HEK293T (cell line): ENCODE measurements at regions not wholly inside any gene's neighbourhood (a gene's known extent, or its start where the extent isn't known, plus 50 kb on each side); places are given as distances from the start of the nearest gene placed in this dataset.
A peak's percentile ranks its signal among the peaks of the same experiment; 100 is the strongest.
"Not testable (repeated sequence)": the region's sequence is repeated elsewhere in the genome, so short reads cannot be mapped to it uniquely, and the experiment has no call there.

ENCODE experiments used
- CTCF ChIA-PET: fragments of 350-600 bp; formaldehyde crosslinking; extraction: SDS; loops from one replicate; lab custom pipeline; 2021; ENCODE audit warnings: antibody characterized with exemption, inconsistent platforms; lab: Yijun Ruan, JAX
- POLR2A ChIA-PET: fragments of 350-600 bp; formaldehyde crosslinking; extraction: SDS; loops from one replicate; lab custom pipeline; 2020; ENCODE audit warnings: antibody characterized with exemption, inconsistent platforms; lab: Yijun Ruan, JAX
- DNase-seq: peaks from one replicate; pipeline ENCODE4 v3.0.0; 2012; ENCODE audit warnings: mixed read lengths; ENCODE audit errors: extremely low spot score
- ARNT ChIP-seq: fragments of 450-650 bp; IDR thresholded peaks from 2 replicates; pipeline ENCODE4 v1.6.1; 2017; ENCODE audit warnings: mild to moderate bottlenecking
- BHLHE40 ChIP-seq: fragments of 450-650 bp; IDR thresholded peaks from 2 replicates; pipeline ENCODE4 v1.6.1; 2016; ENCODE audit warnings: mild to moderate bottlenecking, moderate library complexity, borderline replicate concordance
- CTBP1 ChIP-seq: fragments of 450-650 bp; IDR thresholded peaks from 2 replicates; pipeline ENCODE4 v1.6.1; 2016; ENCODE audit warnings: borderline replicate concordance
- ELF4 ChIP-seq: fragments of 450-650 bp; IDR thresholded peaks from 2 replicates; pipeline ENCODE4 v1.6.1; 2017; ENCODE audit warnings: antibody characterized with exemption
- FOXA1 ChIP-seq: fragments of 450-650 bp; IDR thresholded peaks from 2 replicates; pipeline ENCODE4 v1.6.1; 2016; ENCODE audit warnings: mild to moderate bottlenecking
- FOXK2 ChIP-seq: fragments of 450-650 bp; IDR thresholded peaks from 2 replicates; pipeline ENCODE4 v1.6.1; 2016; ENCODE audit warnings: mild to moderate bottlenecking
- FOXM1 ChIP-seq: fragments of 450-650 bp; IDR thresholded peaks from 2 replicates; pipeline ENCODE4 v1.6.1; 2017; ENCODE audit warnings: mild to moderate bottlenecking, borderline replicate concordance
- HDGF ChIP-seq: fragments of 450-650 bp; IDR thresholded peaks from 2 replicates; pipeline ENCODE4 v1.6.1; 2017; ENCODE audit warnings: antibody characterized with exemption, borderline replicate concordance
- L3MBTL2 ChIP-seq: fragments of 450-650 bp; conservative IDR thresholded peaks from 2 replicates; pipeline ENCODE4 v1.6.1; 2016; ENCODE audit warnings: mild to moderate bottlenecking
- LEF1 ChIP-seq: fragments of 450-650 bp; IDR thresholded peaks from 2 replicates; pipeline ENCODE4 v1.6.1; 2017; ENCODE audit warnings: mild to moderate bottlenecking, borderline replicate concordance
- NFRKB ChIP-seq: fragments of 450-650 bp; IDR thresholded peaks from 2 replicates; pipeline ENCODE4 v1.6.1; 2016; ENCODE audit warnings: mild to moderate bottlenecking, moderate library complexity
- PKNOX1 ChIP-seq: fragments of 450-650 bp; IDR thresholded peaks from 2 replicates; pipeline ENCODE4 v1.6.1; 2016
- SP1 ChIP-seq: fragments of 450-650 bp; IDR thresholded peaks from 2 replicates; pipeline ENCODE4 v1.6.1; 2017
- SUZ12 ChIP-seq: fragments of 450-650 bp; IDR thresholded peaks from 2 replicates; pipeline ENCODE4 v1.6.1; 2016; ENCODE audit warnings: mild to moderate bottlenecking
- TARDBP ChIP-seq: fragments of 450-650 bp; IDR thresholded peaks from 2 replicates; pipeline ENCODE4 v1.6.1; 2016
- ZNF384 ChIP-seq: fragments of 450-650 bp; IDR thresholded peaks from 2 replicates; pipeline ENCODE4 v1.6.1; 2016

GRCh38 chr2:234881413-234882241 is 70.2 kb upstream of the SH3BP4 start:
- POLR2A ChIA-PET: interaction anchor here (1.1 kb wide), 1 partner anchor 31 kb away, joined by 3 read pairs; no protein-coding TSS in a partner anchor
- TF ChIP-seq HDGF (no peak), FOXA1 (no peak), TARDBP (no peak), FOXK2 (no peak), PKNOX1 (no peak), SUZ12 (no peak), LEF1 (no peak), BHLHE40 (no peak), CTBP1 (no peak), ARNT (no peak), FOXM1 (no peak), NFRKB (0 out of 2 replicates have a peak, but pooled peaks have one; percentile 11), ZNF384 (no peak), L3MBTL2 (peak; percentile 37), SP1 (no peak), ELF4 (no peak)
- DNase-seq: peak; percentile 90
- CTCF ChIA-PET: interaction anchor here (0.8 to 1.8 kb wide), 5 partner anchors 17 to 768 kb away, joined by 3 to 10 read pairs (median 3); no protein-coding TSS in a partner anchor

GRCh38 chr2:234880551-234881211 is 71.1 kb upstream of the SH3BP4 start:
- no peak for TF ChIP-seq TARDBP
- no peak for TF ChIP-seq FOXM1
- no peak for TF ChIP-seq LEF1
- TF ChIP-seq BHLHE40: no peak
- TF ChIP-seq FOXA1: no peak
- DNase-seq: no peak
- POLR2A ChIA-PET: interaction anchor here (0.9 to 1.1 kb wide), 2 partner anchors 30 to 100 kb away, joined by 3 read pairs; no protein-coding TSS in a partner anchor
- CTCF ChIA-PET: interaction anchor here (0.9 to 1.8 kb wide), 3 partner anchors 42 to 227 kb away, joined by 3 to 10 read pairs (median 5); no protein-coding TSS in a partner anchor

- POLR2A ChIA-PET: interaction anchor here (0.9 kb wide), 1 partner anchor 101 kb away, joined by 3 read pairs; no protein-coding TSS in a partner anchor
- TF ChIP-seq L3MBTL2: no peak
- TF ChIP-seq SP1: no peak
- no peak for TF ChIP-seq ZNF384
- no peak for TF ChIP-seq ARNT
- no peak for TF ChIP-seq ELF4
- TF ChIP-seq FOXK2: no peak
- no peak for TF ChIP-seq LEF1
- no peak for TF ChIP-seq SUZ12
- TF ChIP-seq BHLHE40: no peak
- no peak for TF ChIP-seq TARDBP
- no peak for TF ChIP-seq CTBP1
- no peak for TF ChIP-seq FOXA1
- TF ChIP-seq HDGF: no peak
- TF ChIP-seq NFRKB: no peak
- no peak for TF ChIP-seq PKNOX1
- CTCF ChIA-PET: interaction anchor here (1.8 kb wide), 1 partner anchor 228 kb away, joined by 5 read pairs; no protein-coding TSS in a partner anchor
- DNase-seq: no peak
These were observed 72.0 kb upstream of the SH3BP4 start for GRCh38 chr2:234879671-234880455.

- CTCF ChIA-PET, DNase-seq, POLR2A ChIA-PET: not testable (repeated sequence)
These were observed 75.2 kb upstream of the SH3BP4 start for GRCh38 chr2:234876621-234877020.

- CTCF ChIA-PET: no interaction called here
- POLR2A ChIA-PET: no interaction called here
- DNase-seq: no peak
- no peak for TF ChIP-seq CTBP1
- TF ChIP-seq L3MBTL2: no peak
- no peak for TF ChIP-seq FOXA1
- no peak for TF ChIP-seq SUZ12
- TF ChIP-seq LEF1: no peak
- no peak for TF ChIP-seq SP1
- TF ChIP-seq TARDBP: no peak
- no peak for TF ChIP-seq PKNOX1
- no peak for TF ChIP-seq ZNF384
- TF ChIP-seq FOXK2: no peak
- no peak for TF ChIP-seq BHLHE40
- no peak for TF ChIP-seq ARNT
- no peak for TF ChIP-seq FOXM1
- TF ChIP-seq NFRKB: no peak
These were observed 77.3 kb upstream of the SH3BP4 start for GRCh38 chr2:234874347-234875046.
